GM23338 (cell line): ENCODE measurements at regions not wholly inside any gene's neighbourhood (a gene's known extent, or its start where the extent isn't known, plus 50 kb on each side); places are given as distances from the start of the nearest gene placed in this dataset.
"Not testable (repeated sequence)": the region's sequence is repeated elsewhere in the genome, so short reads cannot be mapped to it uniquely, and the experiment has no call there.

Experiments used
- ATAC-seq: fragments of 200-7000 bp; cut with Tn5 transposase; 3 replicates; pipeline ENCODE4 v1.9.1; 2020
- DNase-seq: peaks from one replicate; pipeline ENCODE4 v3.0.0-alpha.2; 2015; ENCODE audit warnings: low spot score
- H2AFZ ChIP-seq: fragments of 200-600 bp; sonication (generic); 2 replicates; pipeline ENCODE4 v1.8.0; 2016; ENCODE audit warnings: antibody characterized with exemption, mild to moderate bottlenecking, moderate library complexity
- H3F3A ChIP-seq: fragments of 200-600 bp; sonication (generic); replicated peaks from 2 replicates; pipeline ENCODE4 v1.8.0; 2017; ENCODE audit warnings: antibody characterized with exemption, mixed run types, low read depth
- H3K27ac ChIP-seq: fragments of 200-600 bp; sonication (generic); 2 replicates; pipeline ENCODE4 v1.6.1; 2016; ENCODE audit warnings: low read depth
- H3K27me3 ChIP-seq: fragments of 200-600 bp; sonication (generic); 2 replicates; pipeline ENCODE4 v1.8.0; 2016; ENCODE audit warnings: mild to moderate bottlenecking, mixed run types, moderate library complexity; ENCODE audit not compliant: insufficient read depth
- H3K36me3 ChIP-seq: fragments of 200-600 bp; sonication (generic); 2 replicates; pipeline ENCODE4 v1.8.0; 2016; ENCODE audit warnings: mild to moderate bottlenecking; ENCODE audit not compliant: insufficient read depth
- H3K4me1 ChIP-seq: fragments of 200-600 bp; sonication (generic); 2 replicates; pipeline ENCODE4 v1.8.0; 2016; ENCODE audit warnings: mild to moderate bottlenecking, moderate library complexity; ENCODE audit not compliant: insufficient read depth
- H3K4me2 ChIP-seq: fragments of 200-600 bp; sonication (generic); 2 replicates; pipeline ENCODE4 v1.7.1; 2017; ENCODE audit warnings: mixed run types
- H3K4me3 ChIP-seq: fragments of 200-600 bp; sonication (generic); 2 replicates; pipeline ENCODE4 v1.6.1; 2016; ENCODE audit warnings: mixed run types
- H3K79me2 ChIP-seq: fragments of 200-600 bp; sonication (generic); replicated peaks from 2 replicates; pipeline ENCODE4 v1.8.0; 2017; ENCODE audit warnings: mild to moderate bottlenecking; ENCODE audit not compliant: insufficient read depth
- H3K9me2 ChIP-seq: fragments of 200-600 bp; sonication (generic); 2 replicates; pipeline ENCODE4 v1.8.0; 2017; ENCODE audit not compliant: insufficient read depth
- H4K20me1 ChIP-seq: fragments of 200-600 bp; sonication (generic); replicated peaks from 2 replicates; pipeline ENCODE4 v1.8.0; 2017; ENCODE audit warnings: mild to moderate bottlenecking; ENCODE audit not compliant: insufficient read depth
- H3K27ac Mint-ChIP-seq: 2 replicates; pipeline ENCODE4 v1.8.0; 2020; ENCODE audit warnings: inconsistent platforms, mild to moderate bottlenecking, moderate library complexity, mixed read lengths
- H3K27me3 Mint-ChIP-seq: 3 replicates; pipeline ENCODE4 v1.8.0; 2022; ENCODE audit warnings: low read depth, mild to moderate bottlenecking, moderate library complexity, mixed read lengths, inconsistent platforms; ENCODE audit not compliant: insufficient read depth, poor library complexity
- H3K36me3 Mint-ChIP-seq: 3 replicates; pipeline ENCODE4 v1.8.0; 2021; ENCODE audit warnings: low read depth, mild to moderate bottlenecking, inconsistent platforms, moderate library complexity, mixed read lengths
- H3K4me1 Mint-ChIP-seq: 3 replicates; pipeline ENCODE4 v1.8.0; 2020; ENCODE audit warnings: mild to moderate bottlenecking, inconsistent platforms, mixed read lengths
- H3K4me3 Mint-ChIP-seq: 3 replicates; pipeline ENCODE4 v1.8.0; 2021; ENCODE audit warnings: moderate library complexity, mild to moderate bottlenecking, inconsistent platforms, mixed read lengths
- H3K9me3 Mint-ChIP-seq: 3 replicates; pipeline ENCODE4 v1.8.0; 2020; ENCODE audit warnings: moderate library complexity, mild to moderate bottlenecking, inconsistent platforms, mixed read lengths
- CREB1 ChIP-seq: fragments of 250-450 bp; sonication (Bioruptor Pico); IDR thresholded peaks from 2 replicates; pipeline ENCODE4 v1.5.0; 2020; ENCODE audit warnings: low read depth, mild to moderate bottlenecking, moderate library complexity
- CTCF ChIP-seq, 2 experiments: fragments of 200-600 bp in 1 of 2; sonication (generic) in 1 of 2; conservative IDR thresholded peaks; 2 replicates each; pipeline versions ENCODE4 v1.5.1 to v1.6.1; 2016 to 2017; ENCODE audit warnings: antibody characterized with exemption in 2 of 2, low read depth in 2 of 2, mild to moderate bottlenecking in 2 of 2, moderate library complexity in 1 of 2
- JUNB ChIP-seq: IDR thresholded peaks from one replicate; pipeline ENCODE4 v1.6.1; 2016; ENCODE audit warnings: antibody characterized with exemption; ENCODE audit not compliant: unreplicated experiment
- ZNF114 ChIP-seq: fragments of 250-450 bp; sonication (Bioruptor Pico); IDR thresholded peaks from 2 replicates; pipeline ENCODE4 v1.5.0; 2020; ENCODE audit warnings: mild to moderate bottlenecking, moderate library complexity
- ZNF331 ChIP-seq: fragments of 250-450 bp; sonication (Bioruptor Pico); IDR thresholded peaks from 2 replicates; pipeline ENCODE4 v1.5.0; 2020; ENCODE audit warnings: low read depth, mild to moderate bottlenecking, moderate library complexity
- ZNF462 ChIP-seq: fragments of 250-450 bp; sonication (Bioruptor Pico); IDR thresholded peaks from 2 replicates; pipeline ENCODE4 v1.5.0; 2020; ENCODE audit warnings: mild to moderate bottlenecking, moderate library complexity

GRCh38 chr14:25820368-25820767 is 770.4 kb upstream of the STXBP6 start (continued):
- TF ChIP-seq ZNF462 (CRISPR knock-in tag): no peak
- no peak for TF ChIP-seq CREB1

- peaks cover 21% of the 10 kb centered on the region for H3K4me1 ChIP-seq
- not testable (repeated sequence) for H3K27me3 Mint-ChIP-seq, H3K36me3 ChIP-seq, H3K4me3 ChIP-seq, ATAC-seq, H3K9me3 Mint-ChIP-seq, H3K4me3 Mint-ChIP-seq, DNase-seq, H3K27ac Mint-ChIP-seq, H3K27me3 ChIP-seq, H4K20me1 ChIP-seq, H3K27ac ChIP-seq, H3K9me2 ChIP-seq, H3K4me2 ChIP-seq, H3F3A ChIP-seq, H3K36me3 Mint-ChIP-seq, H3K79me2 ChIP-seq, H2AFZ ChIP-seq
- peaks cover 18% of the 10 kb centered on the region for H3K4me1 Mint-ChIP-seq
These were observed 764.7 kb upstream of the STXBP6 start for GRCh38 chr14:25814622-25815021.

GRCh38 chr14:25803386-25804018 is 753.6 kb upstream of the STXBP6 start:
- Histone ChIP-seq H4K20me1 (no peaks in the 10 kb centered on the region), H2AFZ (no peak overlapping the region), H3K36me3 (no peaks in the 10 kb centered on the region), H3K4me3 (no peak overlapping the region), H3K9me2 (peaks cover 6% of the 10 kb centered on the region; the same call in 1 of the 2 replicates), H3K27me3 (no peaks in the 10 kb centered on the region), H3K79me2 (no peaks in the 10 kb centered on the region), H3K4me2 (no peak overlapping the region), H3K27ac (no peak overlapping the region), H3F3A (no peaks in the 10 kb centered on the region), H3K4me1 (no peaks in the 10 kb centered on the region)
- Mint-ChIP-seq H3K27me3 (peaks cover 2% of the 10 kb centered on the region), H3K9me3 (no peaks in the 10 kb centered on the region), H3K27ac (no peak overlapping the region), H3K36me3 (no peaks in the 10 kb centered on the region), H3K4me3 (no peak overlapping the region), H3K4me1 (no peaks in the 10 kb centered on the region)
- DNase-seq: no peak
- no peak for ATAC-seq
- TF ChIP-seq ZNF114 (no peak), CTCF (conservative IDR thresholded peaks at IDR 0.05; ENCODE audit: low read depth in 2 of 2) (no peak), ZNF331 (no peak), JUNB (no peak), CREB1 (no peak)
